Thyroid gland (tissue), 4 donors: ENCODE measurements at regions not wholly inside any gene's neighbourhood (a gene's known extent, or its start where the extent isn't known, plus 50 kb on each side); places are given as distances from the start of the nearest gene placed in this dataset.

Source experiments
- DNase-seq, 2 donors: peaks; one replicate each; pipeline ENCODE4 v3.0.0-alpha.2; 2019
- H3K27ac ChIP-seq, 3 donors: fragments of 200-600 bp; sonication (generic); 1 replicate in 2 of 3; 2 replicates in 1 of 3; pipeline ENCODE4 v1.5.1; 2016 to 2019; ENCODE audit warnings: mild to moderate bottlenecking in 1 of 3, moderate library complexity in 1 of 3
- H3K27me3 ChIP-seq: fragments of 200-600 bp; sonication (generic); one replicate; pipeline ENCODE4 v1.5.1; 2019
- H3K36me3 ChIP-seq, 2 donors: fragments of 200-600 bp; sonication (generic); one replicate each; pipeline ENCODE4 v1.5.1; 2016 to 2019
- H3K4me1 ChIP-seq, 2 donors: fragments of 200-600 bp; sonication (generic); one replicate each; pipeline ENCODE4 v1.5.1; 2017 to 2019
- H3K4me3 ChIP-seq, 3 donors: fragments of 200-600 bp; sonication (generic); replicated peaks in 1 of 3; 1 replicate in 2 of 3; 2 replicates in 1 of 3; pipeline ENCODE4 v1.5.1; 2016; ENCODE audit warnings: mild to moderate bottlenecking in 1 of 3
- H3K9me3 ChIP-seq: fragments of 200-600 bp; sonication (generic); one replicate; pipeline ENCODE4 v1.5.1; 2017
- POLR2A ChIP-seq, 2 donors: fragments of 450-650 bp; IDR thresholded peaks; one replicate each; pipeline ENCODE4 v1.6.1; 2017; ENCODE audit warnings: antibody characterized with exemption in 2 of 2, mild to moderate bottlenecking in 2 of 2, moderate library complexity in 1 of 2
- WGBS, 2 donors: methylation state at CpG; one replicate each; pipeline ENCODE4 v1.1.5; 2017; 5-methylcytosine and 5-hydroxymethylcytosine counted together
- intact Hi-C: fragments of 100-400 bp; cut with DNase I; formaldehyde crosslinking; loops from one replicate; pipeline ENCODE4 v1.15.1; 2023
- TF ChIP-seq, protein P1 (sequence below), 6 experiments: fragments of 200-600 bp in 3 of 6; fragments of 450-650 bp in 3 of 6; sonication (generic) in 3 of 6; IDR thresholded peaks; one replicate each; pipeline ENCODE4 v1.5.1; 2016 to 2019; ENCODE audit warnings: antibody characterized with exemption in 6 of 6, mild to moderate bottlenecking in 2 of 6, inconsistent platforms in 1 of 6, moderate library complexity in 1 of 6

- no peak overlapping the region for H3K4me3 ChIP-seq
- intact Hi-C loops, result no loop called here
- WGBS, 2 donors, result 88 to 96% methylated on average over 1 of the region's 1 CpG
Measured at GRCh38 chr1:38615680-38616079, 243.9 kb downstream of the RRAGC start.

DNA sequence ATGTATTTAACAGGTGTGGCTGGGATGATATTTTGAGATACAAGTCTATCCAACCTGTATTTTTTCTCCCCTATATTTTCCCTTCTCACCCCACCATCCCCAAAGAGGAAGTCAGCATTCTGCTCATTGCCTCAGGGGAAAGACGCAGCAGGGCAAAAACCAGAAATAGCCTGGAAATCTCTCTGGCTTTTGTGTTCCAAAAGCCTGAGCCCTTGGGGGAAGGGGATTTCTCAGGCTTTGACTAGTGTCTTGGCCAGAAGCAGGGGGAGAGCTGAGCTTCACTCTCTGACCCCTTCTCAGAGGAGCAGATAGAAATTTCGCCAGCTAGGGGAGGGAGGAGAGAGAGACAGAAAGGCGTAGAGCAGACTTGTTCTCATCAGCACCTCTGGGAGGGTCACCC is 244.7 kb downstream of the RRAGC start:
- Histone ChIP-seq H3K9me3 (no peaks in the 10 kb centered on the region), H3K4me1 (no peaks in the 10 kb centered on the region), H3K36me3 (no peaks in the 10 kb centered on the region), H3K27ac (no peak overlapping the region), H3K4me3 (no peak overlapping the region), H3K27me3 (no peaks in the 10 kb centered on the region)
- WGBS, 2 donors, result 59 to 84% methylated on average over 3 of the region's 3 CpGs
- intact Hi-C loops, result no loop called here
- DNase-seq, result no peak
- TF ChIP-seq, protein P1, sequence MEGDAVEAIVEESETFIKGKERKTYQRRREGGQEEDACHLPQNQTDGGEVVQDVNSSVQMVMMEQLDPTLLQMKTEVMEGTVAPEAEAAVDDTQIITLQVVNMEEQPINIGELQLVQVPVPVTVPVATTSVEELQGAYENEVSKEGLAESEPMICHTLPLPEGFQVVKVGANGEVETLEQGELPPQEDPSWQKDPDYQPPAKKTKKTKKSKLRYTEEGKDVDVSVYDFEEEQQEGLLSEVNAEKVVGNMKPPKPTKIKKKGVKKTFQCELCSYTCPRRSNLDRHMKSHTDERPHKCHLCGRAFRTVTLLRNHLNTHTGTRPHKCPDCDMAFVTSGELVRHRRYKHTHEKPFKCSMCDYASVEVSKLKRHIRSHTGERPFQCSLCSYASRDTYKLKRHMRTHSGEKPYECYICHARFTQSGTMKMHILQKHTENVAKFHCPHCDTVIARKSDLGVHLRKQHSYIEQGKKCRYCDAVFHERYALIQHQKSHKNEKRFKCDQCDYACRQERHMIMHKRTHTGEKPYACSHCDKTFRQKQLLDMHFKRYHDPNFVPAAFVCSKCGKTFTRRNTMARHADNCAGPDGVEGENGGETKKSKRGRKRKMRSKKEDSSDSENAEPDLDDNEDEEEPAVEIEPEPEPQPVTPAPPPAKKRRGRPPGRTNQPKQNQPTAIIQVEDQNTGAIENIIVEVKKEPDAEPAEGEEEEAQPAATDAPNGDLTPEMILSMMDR (IDR thresholded peaks at IDR 0.05), result no peak
- TF ChIP-seq POLR2A (IDR thresholded peaks at IDR 0.05), result no peak

More at GRCh38 chr1:38615680-38616079, 243.9 kb downstream of the RRAGC start:
- Histone ChIP-seq H3K27me3 (no peaks in the 10 kb centered on the region), H3K9me3 (no peaks in the 10 kb centered on the region), H3K27ac (no peak overlapping the region), H3K36me3 (no peaks in the 10 kb centered on the region), H3K4me1 (no peaks in the 10 kb centered on the region)
- DNase-seq, result no peak
- TF ChIP-seq POLR2A (IDR thresholded peaks at IDR 0.05), result no peak
- TF ChIP-seq, protein P1 (IDR thresholded peaks at IDR 0.05), result no peak

- H3K4me1 ChIP-seq, result no peaks in the 10 kb centered on the region
- intact Hi-C loops, result no loop called here
- WGBS, 2 donors, result 57 to 68% methylated on average over 8 of the region's 8 CpGs
- H3K27me3 ChIP-seq, result no peaks in the 10 kb centered on the region
- TF ChIP-seq POLR2A (IDR thresholded peaks at IDR 0.05), result no peak
- TF ChIP-seq, protein P1 (IDR thresholded peaks at IDR 0.05), result no peak
- no peaks in the 10 kb centered on the region for H3K9me3 ChIP-seq
- H3K4me3 ChIP-seq, result no peak overlapping the region
- no peak for DNase-seq
- H3K36me3 ChIP-seq, result no peaks in the 10 kb centered on the region
- no peak overlapping the region for H3K27ac ChIP-seq
Measured at GRCh38 chr1:38613996-38614395, 245.6 kb downstream of the RRAGC start.

DNA sequence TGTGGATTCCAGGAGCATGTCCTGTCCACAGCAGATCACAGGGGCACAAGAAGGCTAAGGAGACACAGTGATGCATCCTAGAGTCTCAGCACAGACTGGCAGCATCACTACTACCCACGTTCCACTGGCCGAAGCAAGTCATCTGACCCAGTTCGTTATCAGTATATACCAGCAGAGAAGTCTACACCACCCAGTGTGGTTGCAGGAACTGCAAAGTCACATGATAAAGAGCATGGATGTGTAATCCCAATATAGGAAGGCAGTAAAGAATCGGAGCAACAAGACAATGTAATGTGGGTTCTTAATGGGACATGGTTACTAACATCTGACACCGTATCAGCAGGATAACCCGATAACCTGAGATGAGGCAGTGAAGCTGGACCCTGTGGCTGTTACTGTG is 246.6 kb downstream of the RRAGC start:
- 89 to 96% methylated on average over 6 of the region's 6 CpGs for WGBS, 2 donors
- intact Hi-C loops, result no loop called here

DNA sequence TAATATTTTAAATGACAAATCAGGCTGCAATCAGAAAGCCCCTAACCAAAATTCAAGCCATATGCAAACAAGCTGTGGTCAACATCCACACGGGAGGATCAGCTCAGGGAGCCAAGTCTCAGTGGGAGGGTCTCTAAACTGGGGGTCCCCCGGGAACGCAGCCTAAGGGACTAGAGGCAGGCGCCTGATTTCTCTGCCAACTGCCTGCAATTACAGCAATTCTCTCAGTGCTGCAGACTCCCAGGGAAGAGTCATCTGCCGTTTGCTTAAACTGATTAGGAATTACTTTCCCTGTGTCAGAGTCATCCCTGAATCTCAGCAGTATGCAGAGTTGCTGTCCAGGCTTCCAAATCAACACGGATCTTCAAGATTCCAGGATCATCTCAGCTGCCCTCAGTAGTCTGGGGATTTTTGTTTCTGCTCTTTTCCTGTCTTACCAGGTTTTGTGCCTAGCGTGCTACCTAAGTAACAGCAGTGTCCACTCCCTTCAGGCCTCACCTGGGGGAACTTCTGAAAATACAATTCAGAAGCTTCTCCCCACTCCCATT is 247.8 kb downstream of the RRAGC start:
- no peak overlapping the region for H3K4me3 ChIP-seq
- H3K27ac ChIP-seq, result no peak overlapping the region
- no peaks in the 10 kb centered on the region for H3K4me1 ChIP-seq
- no peaks in the 10 kb centered on the region for H3K9me3 ChIP-seq
- TF ChIP-seq, protein P1 (IDR thresholded peaks at IDR 0.05), result no peak
- no peak for TF ChIP-seq POLR2A (IDR thresholded peaks at IDR 0.05)
- intact Hi-C loops, result no loop called here
- no peaks in the 10 kb centered on the region for H3K36me3 ChIP-seq
- H3K27me3 ChIP-seq, result no peaks in the 10 kb centered on the region
- no peak for DNase-seq
- WGBS, 2 donors, result 34 to 68% methylated on average over 7 of the region's 7 CpGs

More for the DNA sequence above, 246.6 kb downstream of the RRAGC start:
- Histone ChIP-seq H3K4me1 (no peaks in the 10 kb centered on the region), H3K27me3 (no peaks in the 10 kb centered on the region), H3K27ac (no peak overlapping the region), H3K9me3 (no peaks in the 10 kb centered on the region), H3K4me3 (no peak overlapping the region), H3K36me3 (no peaks in the 10 kb centered on the region)
- no peak for DNase-seq
- TF ChIP-seq, protein P1 (IDR thresholded peaks at IDR 0.05), result no peak
- no peak for TF ChIP-seq POLR2A (IDR thresholded peaks at IDR 0.05)
